ENCODE measurements at regions not wholly inside any gene's neighbourhood (a gene's known extent, or its start where the extent isn't known, plus 50 kb on each side); places are given as distances from the start of the nearest gene placed in this dataset.

- no peak for TF ChIP-seq POLR2A (IDR thresholded peaks at IDR 0.05)
- no peak for TF ChIP-seq CTCF (IDR thresholded peaks at IDR 0.05)
Measured at GRCh38 chr3:5888851-5889250, 701.3 kb downstream of the EDEM1 start.

Data from testis (tissue), 2 donors.